ENCODE measurements at regions not wholly inside any gene's neighbourhood (a gene's known extent, or its start where the extent isn't known, plus 50 kb on each side); places are given as distances from the start of the nearest gene placed in this dataset.

GRCh38 chr20:60132162-60132826 is 174.1 kb downstream of the CDH26 start:
- DNase-seq (ENCODE audit: low read depth), result no peak
- TF ChIP-seq CTCF (IDR thresholded peaks at IDR 0.05; ENCODE audit: insufficient read depth, low read depth, low read length), result no peak

GRCh38 chr20:60132827-60133670 is 174.8 kb downstream of the CDH26 start:
- no peak overlapping the region for H3K4me3 ChIP-seq (ENCODE audit: low read depth, low read length)
- no peak for DNase-seq (ENCODE audit: low read depth)
- no peak for TF ChIP-seq CTCF (IDR thresholded peaks at IDR 0.05; ENCODE audit: insufficient read depth, low read depth, low read length)

More at GRCh38 chr20:60132162-60132826, 174.1 kb downstream of the CDH26 start:
- no peak overlapping the region for H3K4me3 ChIP-seq (ENCODE audit: low read depth, low read length)

- H3K4me3 ChIP-seq (ENCODE audit: low read depth, low read length), result no peak overlapping the region
- TF ChIP-seq CTCF (IDR thresholded peaks at IDR 0.05; ENCODE audit: insufficient read depth, low read depth, low read length), result no peak
- DNase-seq (ENCODE audit: low read depth), result no peak
These were observed 177.1 kb downstream of the CDH26 start for GRCh38 chr20:60135276-60135675.

GRCh38 chr20:60136645-60137401 is 178.6 kb downstream of the CDH26 start:
- DNase-seq (ENCODE audit: low read depth), result no peak
- H3K4me3 ChIP-seq (ENCODE audit: low read depth, low read length), result no peak overlapping the region
- no peak for TF ChIP-seq CTCF (IDR thresholded peaks at IDR 0.05; ENCODE audit: insufficient read depth, low read depth, low read length)

- H3K4me3 ChIP-seq (ENCODE audit: low read depth, low read length), result peak overlapping the region; percentile 48
- TF ChIP-seq CTCF (IDR thresholded peaks at IDR 0.05; ENCODE audit: insufficient read depth, low read depth, low read length), result peak; percentile 45
- no peak for DNase-seq (ENCODE audit: low read depth)
These were observed 179.5 kb downstream of the CDH26 start for GRCh38 chr20:60137657-60138245.
